Fibroblast of lung (primary cell): ENCODE measurements at regions not wholly inside any gene's neighbourhood (a gene's known extent, or its start where the extent isn't known, plus 50 kb on each side); places are given as distances from the start of the nearest gene placed in this dataset.

Experiments used
- DNase-seq, 2 donors: peaks; one replicate each; pipeline versions ENCODE4 v3.0.0 to v3.0.0-alpha.2; 2010; ENCODE audit warnings: low read depth in 2 of 2
- H2AFZ ChIP-seq: 2 replicates; pipeline ENCODE4 v1.5.1; 2012; ENCODE audit warnings: low read length, control low read depth, inconsistent platforms
- H3K27ac ChIP-seq: 2 replicates; pipeline ENCODE4 v1.5.1; 2011; ENCODE audit warnings: low read length, control low read depth; ENCODE audit not compliant: insufficient read depth
- H3K27me3 ChIP-seq: 2 replicates; pipeline ENCODE4 v1.5.1; 2011; ENCODE audit warnings: mild to moderate bottlenecking, low read length; ENCODE audit not compliant: control insufficient read depth, insufficient read depth
- H3K36me3 ChIP-seq: 2 replicates; pipeline ENCODE4 v1.5.1; 2011; ENCODE audit warnings: low read length; ENCODE audit not compliant: control insufficient read depth, insufficient read depth
- H3K4me1 ChIP-seq: 2 replicates; pipeline ENCODE4 v1.5.1; 2011; ENCODE audit warnings: low read length; ENCODE audit not compliant: control insufficient read depth, insufficient read depth; ENCODE audit errors: extremely low read depth
- H3K4me2 ChIP-seq: 2 replicates; pipeline ENCODE4 v1.5.1; 2011; ENCODE audit warnings: low read length, control low read depth; ENCODE audit not compliant: insufficient read depth; ENCODE audit errors: extremely low read depth
- H3K4me3 ChIP-seq, 4 experiments: fragments of 200-600 bp in 1 of 4; sonication (generic) in 1 of 4; replicated peaks in 1 of 4; 2 replicates each; pipeline ENCODE4 v1.5.1; 2011 to 2016; ENCODE audit warnings: low read length in 4 of 4, low read depth in 3 of 4, mild to moderate bottlenecking in 3 of 4, control low read depth in 2 of 4, inconsistent platforms in 1 of 4, mixed read lengths in 1 of 4; ENCODE audit not compliant: insufficient read depth in 1 of 4; ENCODE audit errors: control extremely low read depth in 1 of 4
- H3K79me2 ChIP-seq: 2 replicates; pipeline ENCODE4 v1.5.1; 2012; ENCODE audit warnings: mild to moderate bottlenecking, low read length, inconsistent platforms; ENCODE audit not compliant: control insufficient read depth, insufficient read depth
- H3K9ac ChIP-seq: 2 replicates; pipeline ENCODE4 v1.5.1; 2011; ENCODE audit warnings: mild to moderate bottlenecking, low read length, control low read depth; ENCODE audit not compliant: insufficient read depth
- H3K9me3 ChIP-seq: 2 replicates; pipeline ENCODE4 v1.5.1; 2012; ENCODE audit warnings: low read depth, low read length; ENCODE audit not compliant: control insufficient read depth, insufficient read depth
- H4K20me1 ChIP-seq: 2 replicates; pipeline ENCODE4 v1.5.1; 2011; ENCODE audit warnings: low read length; ENCODE audit not compliant: control insufficient read depth, insufficient read depth; ENCODE audit errors: extremely low read depth
- EZH2 ChIP-seq: IDR thresholded peaks from 2 replicates; pipeline ENCODE4 v1.5.1; 2012; ENCODE audit warnings: low read length, control low read depth, mild to moderate bottlenecking; ENCODE audit errors: missing control alignments
- TF ChIP-seq, protein P1 (sequence below), 2 donors: IDR thresholded peaks in 1 of 2; conservative IDR thresholded peaks in 1 of 2; 1 replicate in 1 of 2; 2 replicates in 1 of 2; pipeline ENCODE4 v1.5.1; 2011 to 2012; ENCODE audit warnings: low read length in 2 of 2, control low read depth in 1 of 2, inconsistent platforms in 1 of 2, low read depth in 1 of 2, mild to moderate bottlenecking in 1 of 2

DNA sequence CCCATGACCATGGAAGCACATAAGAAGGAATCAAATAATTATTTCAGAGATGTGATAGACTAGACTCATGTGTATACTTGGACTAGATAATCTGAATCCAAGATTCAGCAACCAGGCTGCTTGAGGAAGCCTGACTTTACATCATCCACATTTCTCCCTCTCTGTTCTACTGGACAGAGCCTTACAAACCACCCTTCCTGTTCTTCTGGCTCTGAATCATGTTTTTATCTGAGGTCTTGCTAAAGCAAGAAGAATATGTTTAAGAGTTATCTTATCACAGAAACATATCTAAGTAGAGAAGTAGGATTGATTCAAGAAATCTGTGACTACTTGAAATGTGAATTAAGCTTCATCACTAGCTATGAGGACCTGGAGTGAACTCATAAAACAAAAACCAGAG lies 71.1 kb upstream of the SLC24A5 start:
- Histone ChIP-seq H3K79me2 (no peaks in the 10 kb centered on the region), H2AFZ (no peak overlapping the region)
- TF ChIP-seq, protein P1, sequence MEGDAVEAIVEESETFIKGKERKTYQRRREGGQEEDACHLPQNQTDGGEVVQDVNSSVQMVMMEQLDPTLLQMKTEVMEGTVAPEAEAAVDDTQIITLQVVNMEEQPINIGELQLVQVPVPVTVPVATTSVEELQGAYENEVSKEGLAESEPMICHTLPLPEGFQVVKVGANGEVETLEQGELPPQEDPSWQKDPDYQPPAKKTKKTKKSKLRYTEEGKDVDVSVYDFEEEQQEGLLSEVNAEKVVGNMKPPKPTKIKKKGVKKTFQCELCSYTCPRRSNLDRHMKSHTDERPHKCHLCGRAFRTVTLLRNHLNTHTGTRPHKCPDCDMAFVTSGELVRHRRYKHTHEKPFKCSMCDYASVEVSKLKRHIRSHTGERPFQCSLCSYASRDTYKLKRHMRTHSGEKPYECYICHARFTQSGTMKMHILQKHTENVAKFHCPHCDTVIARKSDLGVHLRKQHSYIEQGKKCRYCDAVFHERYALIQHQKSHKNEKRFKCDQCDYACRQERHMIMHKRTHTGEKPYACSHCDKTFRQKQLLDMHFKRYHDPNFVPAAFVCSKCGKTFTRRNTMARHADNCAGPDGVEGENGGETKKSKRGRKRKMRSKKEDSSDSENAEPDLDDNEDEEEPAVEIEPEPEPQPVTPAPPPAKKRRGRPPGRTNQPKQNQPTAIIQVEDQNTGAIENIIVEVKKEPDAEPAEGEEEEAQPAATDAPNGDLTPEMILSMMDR (conservative IDR thresholded peaks at IDR 0.05 in 1 of 2, IDR thresholded peaks at IDR 0.05 in 1 of 2; ENCODE audit: low read depth in 1 of 2, low read length in 2 of 2), result no peak
- no peak for TF ChIP-seq EZH2

DNA sequence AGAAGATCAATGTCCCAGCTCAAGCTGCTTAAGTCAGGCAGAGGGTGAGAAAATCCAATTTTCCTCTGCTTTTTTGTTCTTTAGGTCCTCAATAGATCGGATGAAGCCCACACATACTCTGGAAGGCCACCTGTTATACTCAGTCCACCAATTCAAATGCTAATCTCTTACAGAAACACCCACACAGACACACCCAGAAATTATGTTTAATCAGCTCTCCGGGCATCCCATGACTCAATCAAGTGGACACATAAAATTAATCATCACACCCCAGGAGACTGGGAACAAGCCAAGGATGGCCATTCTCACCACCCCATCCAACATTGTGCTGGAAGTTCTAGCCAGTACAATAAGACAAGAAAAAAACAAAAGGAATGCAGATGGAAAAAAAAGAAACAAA lies 67.8 kb upstream of the SLC24A5 start:
- Histone ChIP-seq H3K9ac (no peak overlapping the region), H3K4me2 (no peak overlapping the region), H3K4me1 (no peaks in the 10 kb centered on the region), H2AFZ (no peak overlapping the region), H3K27me3 (no peaks in the 10 kb centered on the region), H3K79me2 (no peaks in the 10 kb centered on the region), H3K9me3 (no peaks in the 10 kb centered on the region), H3K36me3 (no peaks in the 10 kb centered on the region), H3K27ac (no peak overlapping the region), H3K4me3 (no peak overlapping the region), H4K20me1 (no peaks in the 10 kb centered on the region)
- TF ChIP-seq EZH2, result no peak
- TF ChIP-seq, protein P1 (conservative IDR thresholded peaks at IDR 0.05 in 1 of 2, IDR thresholded peaks at IDR 0.05 in 1 of 2; ENCODE audit: low read depth in 1 of 2, low read length in 2 of 2), result no peak
- DNase-seq, result peak in 1 of 2 donors; percentile 56

More for the DNA sequence above, 71.1 kb upstream of the SLC24A5 start:
- Histone ChIP-seq H3K4me3 (no peak overlapping the region), H3K9ac (no peak overlapping the region), H3K27me3 (no peaks in the 10 kb centered on the region), H4K20me1 (no peaks in the 10 kb centered on the region), H3K4me2 (no peak overlapping the region), H3K9me3 (no peaks in the 10 kb centered on the region), H3K27ac (no peak overlapping the region), H3K36me3 (no peaks in the 10 kb centered on the region), H3K4me1 (no peaks in the 10 kb centered on the region)
- DNase-seq, result peak in 1 of 2 donors; percentile 32

DNA sequence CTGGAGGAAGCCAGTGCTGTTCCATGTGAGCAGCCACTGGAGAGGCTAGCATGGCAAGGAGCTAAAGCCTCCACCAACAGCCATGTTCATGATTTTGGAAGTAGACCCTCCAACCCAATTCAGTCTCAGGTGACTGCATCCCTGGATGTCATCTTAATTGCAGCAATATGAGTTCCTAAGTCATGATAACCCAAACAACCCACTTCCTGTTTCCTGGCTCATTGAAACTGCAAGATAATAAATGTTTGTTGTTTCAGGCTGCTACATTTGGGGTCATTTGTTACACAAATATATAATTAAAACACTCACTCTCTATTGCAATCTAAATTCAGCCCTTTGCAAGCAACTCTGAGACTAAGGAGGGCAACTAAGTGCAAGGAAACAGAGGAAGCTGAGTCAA lies 62.4 kb upstream of the SLC24A5 start:
- Histone ChIP-seq H3K9me3 (no peaks in the 10 kb centered on the region), H3K27me3 (no peaks in the 10 kb centered on the region), H3K79me2 (no peaks in the 10 kb centered on the region), H3K27ac (no peak overlapping the region), H2AFZ (no peak overlapping the region), H3K36me3 (no peaks in the 10 kb centered on the region), H3K4me1 (peaks cover 3% of the 10 kb centered on the region), H4K20me1 (no peaks in the 10 kb centered on the region), H3K4me3 (no peak overlapping the region), H3K4me2 (no peak overlapping the region), H3K9ac (no peak overlapping the region)
- DNase-seq, result no peak
- TF ChIP-seq, protein P1 (conservative IDR thresholded peaks at IDR 0.05 in 1 of 2, IDR thresholded peaks at IDR 0.05 in 1 of 2; ENCODE audit: low read depth in 1 of 2, low read length in 2 of 2), result no peak
- TF ChIP-seq EZH2, result no peak
